ENCODE measurements at regions not wholly inside any gene's neighbourhood (a gene's known extent, or its start where the extent isn't known, plus 50 kb on each side); places are given as distances from the start of the nearest gene placed in this dataset.

- no peak for TF ChIP-seq POLR2A (IDR thresholded peaks at IDR 0.05)
- TF ChIP-seq, protein P1, sequence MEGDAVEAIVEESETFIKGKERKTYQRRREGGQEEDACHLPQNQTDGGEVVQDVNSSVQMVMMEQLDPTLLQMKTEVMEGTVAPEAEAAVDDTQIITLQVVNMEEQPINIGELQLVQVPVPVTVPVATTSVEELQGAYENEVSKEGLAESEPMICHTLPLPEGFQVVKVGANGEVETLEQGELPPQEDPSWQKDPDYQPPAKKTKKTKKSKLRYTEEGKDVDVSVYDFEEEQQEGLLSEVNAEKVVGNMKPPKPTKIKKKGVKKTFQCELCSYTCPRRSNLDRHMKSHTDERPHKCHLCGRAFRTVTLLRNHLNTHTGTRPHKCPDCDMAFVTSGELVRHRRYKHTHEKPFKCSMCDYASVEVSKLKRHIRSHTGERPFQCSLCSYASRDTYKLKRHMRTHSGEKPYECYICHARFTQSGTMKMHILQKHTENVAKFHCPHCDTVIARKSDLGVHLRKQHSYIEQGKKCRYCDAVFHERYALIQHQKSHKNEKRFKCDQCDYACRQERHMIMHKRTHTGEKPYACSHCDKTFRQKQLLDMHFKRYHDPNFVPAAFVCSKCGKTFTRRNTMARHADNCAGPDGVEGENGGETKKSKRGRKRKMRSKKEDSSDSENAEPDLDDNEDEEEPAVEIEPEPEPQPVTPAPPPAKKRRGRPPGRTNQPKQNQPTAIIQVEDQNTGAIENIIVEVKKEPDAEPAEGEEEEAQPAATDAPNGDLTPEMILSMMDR (IDR thresholded peaks at IDR 0.05): no peak
Observed at GRCh38 chr18:78610179-78610578, 369.4 kb upstream of the SALL3 start.
